ENCODE measurements at regions not wholly inside any gene's neighbourhood (a gene's known extent, or its start where the extent isn't known, plus 50 kb on each side); places are given as distances from the start of the nearest gene placed in this dataset.

GRCh38 chr4:136812100-136812880 is 720.0 kb downstream of the PCDH18 start:
- H3K4me3 ChIP-seq (ENCODE audit: low read length), result no peak overlapping the region
- TF ChIP-seq CTCF (conservative IDR thresholded peaks at IDR 0.05; ENCODE audit: low read depth, low read length), result no peak
- no peak for DNase-seq (ENCODE audit: low read depth)

GRCh38 chr4:136811496-136812077 is 720.7 kb downstream of the PCDH18 start:
- no peak for DNase-seq (ENCODE audit: low read depth)

GRCh38 chr4:136810626-136811025 is 721.7 kb downstream of the PCDH18 start:
- DNase-seq (ENCODE audit: low read depth), result no peak
- no peak for TF ChIP-seq CTCF (conservative IDR thresholded peaks at IDR 0.05; ENCODE audit: low read depth, low read length)
- H3K4me3 ChIP-seq (ENCODE audit: low read length), result no peak overlapping the region

More at GRCh38 chr4:136811496-136812077, 720.7 kb downstream of the PCDH18 start:
- TF ChIP-seq CTCF (conservative IDR thresholded peaks at IDR 0.05; ENCODE audit: low read depth, low read length), result no peak
- H3K4me3 ChIP-seq (ENCODE audit: low read length), result no peak overlapping the region

GRCh38 chr4:136806844-136807243 is 725.5 kb downstream of the PCDH18 start:
- H3K4me3 ChIP-seq (ENCODE audit: low read length), result no peak overlapping the region
- TF ChIP-seq CTCF (conservative IDR thresholded peaks at IDR 0.05; ENCODE audit: low read depth, low read length), result no peak
- DNase-seq (ENCODE audit: low read depth), result no peak

- no peak for DNase-seq (ENCODE audit: low read depth)
- no peak overlapping the region for H3K4me3 ChIP-seq (ENCODE audit: low read length)
- no peak for TF ChIP-seq CTCF (conservative IDR thresholded peaks at IDR 0.05; ENCODE audit: low read depth, low read length)
These were observed 726.7 kb downstream of the PCDH18 start for GRCh38 chr4:136805617-136806016.

GRCh38 chr4:136803433-136803832 is 728.9 kb downstream of the PCDH18 start:
- TF ChIP-seq CTCF (conservative IDR thresholded peaks at IDR 0.05; ENCODE audit: low read depth, low read length), result no peak
- no peak for DNase-seq (ENCODE audit: low read depth)
- no peak overlapping the region for H3K4me3 ChIP-seq (ENCODE audit: low read length)

- TF ChIP-seq CTCF (conservative IDR thresholded peaks at IDR 0.05; ENCODE audit: low read depth, low read length), result no peak
These were observed 732.0 kb downstream of the PCDH18 start for GRCh38 chr4:136800248-136800647.

More at GRCh38 chr4:136800248-136800647, 732.0 kb downstream of the PCDH18 start:
- DNase-seq (ENCODE audit: low read depth), result no peak
- no peak overlapping the region for H3K4me3 ChIP-seq (ENCODE audit: low read length)
